BLaER1 (cell line): ENCODE measurements at regions not wholly inside any gene's neighbourhood (a gene's known extent, or its start where the extent isn't known, plus 50 kb on each side); places are given as distances from the start of the nearest gene placed in this dataset.

Source experiments
- H3K27ac ChIP-seq: shearing (Covaris generic); formaldehyde crosslinking; 2 replicates; pipeline ENCODE4 v1.8.1; 2022
- H3K27me3 ChIP-seq: shearing (Covaris generic); formaldehyde crosslinking; 2 replicates; pipeline ENCODE4 v1.8.1; 2022
- H3K36me3 ChIP-seq: shearing (Covaris generic); formaldehyde crosslinking; 2 replicates; pipeline ENCODE4 v1.8.1; 2022
- H3K4me1 ChIP-seq: shearing (Covaris generic); formaldehyde crosslinking; 2 replicates; pipeline ENCODE4 v1.8.1; 2022
- H3K4me2 ChIP-seq: shearing (Covaris generic); formaldehyde crosslinking; 2 replicates; pipeline ENCODE4 v1.8.1; 2022
- H3K4me3 ChIP-seq: shearing (Covaris generic); formaldehyde crosslinking; 2 replicates; pipeline ENCODE4 v1.8.1; 2022
- H3K9ac ChIP-seq: shearing (Covaris generic); formaldehyde crosslinking; 2 replicates; pipeline ENCODE4 v1.8.1; 2022
- H3K9me3 ChIP-seq: shearing (Covaris generic); formaldehyde crosslinking; 2 replicates; pipeline ENCODE4 v1.8.1; 2022
- H4K20me1 ChIP-seq: shearing (Covaris generic); formaldehyde crosslinking; 2 replicates; pipeline ENCODE4 v1.8.1; 2022
- Cebpa-rat ChIP-seq: shearing (Covaris generic); IDR thresholded peaks from 2 replicates; pipeline ENCODE4 v1.8.1; 2022

DNA sequence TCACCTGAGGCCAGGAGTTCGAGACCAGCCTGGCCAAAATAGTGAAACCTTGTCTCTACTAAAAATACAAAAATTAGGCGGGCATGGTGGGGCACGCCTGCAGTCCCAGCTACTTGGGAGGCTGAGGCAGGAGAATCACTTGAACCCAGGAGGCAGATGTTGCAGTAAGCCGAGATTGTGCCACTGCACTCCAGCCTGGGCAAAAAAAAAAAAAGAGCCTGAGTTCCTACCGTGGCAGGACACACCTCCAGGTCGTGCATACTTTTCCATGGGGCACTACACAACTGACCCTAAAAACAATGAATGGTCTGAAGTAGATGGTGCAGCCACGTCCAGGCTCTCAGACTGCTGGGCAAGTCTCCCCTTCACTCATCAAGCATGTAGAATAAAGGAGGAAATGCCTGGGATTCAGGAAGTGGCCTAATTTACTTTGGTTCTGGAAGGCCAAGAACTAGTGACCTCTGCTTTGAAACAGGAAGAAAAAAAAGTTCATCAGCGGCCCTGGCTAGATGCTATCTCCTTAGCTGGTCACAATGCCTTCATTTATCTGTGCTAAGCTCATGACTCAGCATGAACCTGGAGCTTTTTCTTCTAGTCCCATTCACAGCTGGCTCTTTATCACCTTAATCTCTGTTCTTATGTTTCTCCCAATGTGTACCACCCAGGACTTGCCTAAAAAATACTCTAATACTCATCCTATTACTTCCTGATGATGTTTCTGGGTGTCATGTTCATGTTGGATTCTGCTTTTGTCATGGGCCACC, 55.8 kb upstream of the OR6J1 start:
- Histone ChIP-seq H3K4me1 (no peaks in the 10 kb centered on the region), H3K9me3 (no peaks in the 10 kb centered on the region), H4K20me1 (no peaks in the 10 kb centered on the region), H3K27ac (no peak overlapping the region), H3K4me2 (no peak overlapping the region), H3K36me3 (no peaks in the 10 kb centered on the region), H3K9ac (no peak overlapping the region), H3K4me3 (no peak overlapping the region), H3K27me3 (no peaks in the 10 kb centered on the region)
- TF ChIP-seq Cebpa-rat = no peak

- Histone ChIP-seq H3K4me3 (peak overlapping the region; percentile 57), H3K36me3 (no peaks in the 10 kb centered on the region), H3K9ac (no peak overlapping the region)
These were observed 52.9 kb upstream of the OXA1L start for GRCh38 chr14:22713631-22713950.

GRCh38 chr14:22715186-22715812, 51.2 kb upstream of the OXA1L start:
- no peak overlapping the region for H3K27ac ChIP-seq
- no peak overlapping the region for H3K4me2 ChIP-seq
- H3K9ac ChIP-seq = no peak overlapping the region
- H3K4me3 ChIP-seq = no peak overlapping the region
- H3K36me3 ChIP-seq = no peaks in the 10 kb centered on the region
- no peaks in the 10 kb centered on the region for H3K27me3 ChIP-seq
- no peaks in the 10 kb centered on the region for H4K20me1 ChIP-seq
- no peaks in the 10 kb centered on the region for H3K9me3 ChIP-seq
- no peak for TF ChIP-seq Cebpa-rat
- peaks cover 12% of the 10 kb centered on the region for H3K4me1 ChIP-seq

More at GRCh38 chr14:22713631-22713950, 52.9 kb upstream of the OXA1L start:
- TF ChIP-seq Cebpa-rat = no peak
- Histone ChIP-seq H3K27me3 (no peaks in the 10 kb centered on the region), H3K27ac (no peak overlapping the region), H3K4me1 (peaks cover 12% of the 10 kb centered on the region), H3K9me3 (no peaks in the 10 kb centered on the region), H4K20me1 (no peaks in the 10 kb centered on the region), H3K4me2 (peak overlapping the region; percentile 81)

- Histone ChIP-seq H3K4me2 (no peak overlapping the region), H3K4me3 (no peak overlapping the region), H3K4me1 (peaks cover 12% of the 10 kb centered on the region), H3K9ac (no peak overlapping the region), H3K27me3 (no peaks in the 10 kb centered on the region), H3K27ac (no peak overlapping the region), H3K36me3 (no peaks in the 10 kb centered on the region), H4K20me1 (no peaks in the 10 kb centered on the region), H3K9me3 (no peaks in the 10 kb centered on the region)
- TF ChIP-seq Cebpa-rat = no peak
These were observed 50.6 kb upstream of the OXA1L start for GRCh38 chr14:22715890-22716289.
